ENCODE measurements at regions not wholly inside any gene's neighbourhood (a gene's known extent, or its start where the extent isn't known, plus 50 kb on each side); places are given as distances from the start of the nearest gene placed in this dataset.

DNA sequence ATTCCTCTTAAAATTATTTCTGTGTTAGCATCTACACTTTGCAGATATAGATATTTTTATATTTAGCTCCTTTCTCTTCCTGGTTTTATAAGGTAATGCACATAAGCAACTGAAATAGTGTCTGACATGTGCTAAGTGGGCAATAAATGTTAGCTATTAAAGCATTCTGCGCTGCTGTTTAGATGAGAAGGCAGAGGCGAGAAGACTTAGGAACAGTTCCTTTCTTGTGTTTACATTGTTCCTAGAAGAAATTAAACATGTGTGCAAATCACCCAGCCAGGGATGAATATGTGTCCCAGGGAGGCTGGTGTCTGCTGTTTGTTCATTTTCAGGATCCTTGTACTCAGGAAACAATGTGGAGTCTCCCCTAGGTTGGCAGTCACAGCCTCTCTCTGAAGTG is 292.3 kb downstream of the PMP22 start:
- TF ChIP-seq, protein P1, sequence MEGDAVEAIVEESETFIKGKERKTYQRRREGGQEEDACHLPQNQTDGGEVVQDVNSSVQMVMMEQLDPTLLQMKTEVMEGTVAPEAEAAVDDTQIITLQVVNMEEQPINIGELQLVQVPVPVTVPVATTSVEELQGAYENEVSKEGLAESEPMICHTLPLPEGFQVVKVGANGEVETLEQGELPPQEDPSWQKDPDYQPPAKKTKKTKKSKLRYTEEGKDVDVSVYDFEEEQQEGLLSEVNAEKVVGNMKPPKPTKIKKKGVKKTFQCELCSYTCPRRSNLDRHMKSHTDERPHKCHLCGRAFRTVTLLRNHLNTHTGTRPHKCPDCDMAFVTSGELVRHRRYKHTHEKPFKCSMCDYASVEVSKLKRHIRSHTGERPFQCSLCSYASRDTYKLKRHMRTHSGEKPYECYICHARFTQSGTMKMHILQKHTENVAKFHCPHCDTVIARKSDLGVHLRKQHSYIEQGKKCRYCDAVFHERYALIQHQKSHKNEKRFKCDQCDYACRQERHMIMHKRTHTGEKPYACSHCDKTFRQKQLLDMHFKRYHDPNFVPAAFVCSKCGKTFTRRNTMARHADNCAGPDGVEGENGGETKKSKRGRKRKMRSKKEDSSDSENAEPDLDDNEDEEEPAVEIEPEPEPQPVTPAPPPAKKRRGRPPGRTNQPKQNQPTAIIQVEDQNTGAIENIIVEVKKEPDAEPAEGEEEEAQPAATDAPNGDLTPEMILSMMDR (IDR thresholded peaks at IDR 0.05; ENCODE audit: low read depth, low read length): no peak
- H3K4me3 ChIP-seq (ENCODE audit: low read depth, low read length): no peak overlapping the region

DNA sequence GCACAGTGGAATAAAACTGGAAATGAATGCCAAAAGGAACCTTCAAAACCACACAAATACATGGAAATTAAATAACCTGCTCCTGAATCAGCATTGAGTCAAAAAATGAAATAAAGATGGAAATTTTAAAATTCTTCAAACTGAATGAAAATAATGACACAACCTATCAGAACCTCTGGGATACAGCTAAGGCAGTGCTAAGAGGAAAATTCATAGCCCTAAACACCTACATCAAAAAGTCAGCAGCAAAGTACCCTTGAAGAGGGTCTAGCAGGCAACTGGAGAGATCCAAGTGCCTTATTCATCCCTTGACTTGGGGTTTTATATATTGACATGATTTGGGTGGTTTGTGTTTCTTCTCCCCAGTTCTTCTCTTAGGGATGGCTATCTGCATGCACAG is 294.1 kb downstream of the PMP22 start:
- no peak overlapping the region for H3K4me3 ChIP-seq (ENCODE audit: low read depth, low read length)
- TF ChIP-seq, protein P1 (IDR thresholded peaks at IDR 0.05; ENCODE audit: low read depth, low read length): no peak

DNA sequence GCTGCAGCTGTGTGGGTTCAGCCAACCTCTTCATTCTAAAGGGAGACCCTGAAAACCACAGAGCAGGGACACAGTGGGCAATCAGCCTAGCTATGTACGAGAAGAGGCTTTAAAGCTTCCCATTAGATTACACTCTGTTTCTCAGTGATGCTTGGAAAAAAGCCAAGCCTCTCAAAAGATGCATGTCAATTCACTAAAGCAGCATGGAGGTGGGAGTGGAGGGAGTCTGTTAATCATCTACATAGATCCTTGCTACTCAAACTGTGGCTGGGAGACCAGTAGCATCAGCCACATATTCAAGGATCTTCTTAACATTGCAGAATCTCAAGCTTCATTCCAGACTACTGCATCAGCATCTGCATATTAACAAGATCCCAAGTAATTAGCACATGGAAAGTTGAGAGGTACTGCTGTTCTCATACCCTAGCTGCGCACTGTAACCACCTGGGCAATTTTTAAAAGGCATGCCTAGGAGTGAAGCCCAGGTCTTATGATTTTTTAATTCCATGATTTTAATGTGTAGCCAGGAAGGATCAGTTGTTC is 305.9 kb downstream of the PMP22 start:
- TF ChIP-seq, protein P1 (IDR thresholded peaks at IDR 0.05; ENCODE audit: low read depth, low read length): no peak
- H3K4me3 ChIP-seq (ENCODE audit: low read depth, low read length): no peak overlapping the region

DNA sequence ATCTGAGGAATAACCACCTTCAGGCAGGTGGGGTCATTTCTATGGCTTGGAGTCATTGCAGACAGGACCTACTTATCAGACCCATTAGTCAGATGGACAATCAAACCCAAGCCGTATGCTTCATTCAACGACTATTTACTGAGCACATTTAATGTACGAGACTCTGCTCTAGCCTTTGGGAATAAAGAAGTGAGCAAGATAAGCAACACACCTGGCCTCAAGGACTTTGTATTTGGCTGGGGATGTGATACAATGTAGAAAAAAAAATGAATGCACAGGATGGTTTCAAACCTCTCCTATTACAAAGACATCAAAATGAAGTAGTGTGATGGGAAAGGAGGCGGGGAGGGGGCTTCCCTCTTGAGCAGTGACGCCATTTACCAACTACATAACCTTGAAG is 311.7 kb downstream of the PMP22 start:
- H3K4me3 ChIP-seq (ENCODE audit: low read depth, low read length): no peak overlapping the region
- TF ChIP-seq, protein P1 (IDR thresholded peaks at IDR 0.05; ENCODE audit: low read depth, low read length): no peak

DNA sequence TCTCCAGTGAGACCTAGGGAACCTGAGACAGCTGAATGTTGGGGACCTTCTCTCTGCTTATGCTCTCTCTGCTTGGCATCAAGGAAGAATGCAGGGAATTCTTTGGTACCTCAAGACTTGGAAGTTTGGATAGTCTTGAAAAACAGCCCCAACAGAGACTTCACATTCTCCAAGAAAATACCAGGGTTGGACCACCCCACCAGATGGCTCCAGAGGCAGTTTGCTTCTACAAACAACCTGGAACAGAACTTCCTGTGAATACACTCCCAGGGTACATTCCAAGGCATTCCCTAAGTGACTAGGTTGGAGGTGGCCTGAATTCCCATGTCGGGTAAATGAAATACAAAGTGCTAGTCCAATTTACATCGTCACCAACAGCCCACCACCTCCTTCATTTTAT is 314.4 kb downstream of the PMP22 start:
- TF ChIP-seq, protein P1 (IDR thresholded peaks at IDR 0.05; ENCODE audit: low read depth, low read length): no peak
- no peak overlapping the region for H3K4me3 ChIP-seq (ENCODE audit: low read depth, low read length)

DNA sequence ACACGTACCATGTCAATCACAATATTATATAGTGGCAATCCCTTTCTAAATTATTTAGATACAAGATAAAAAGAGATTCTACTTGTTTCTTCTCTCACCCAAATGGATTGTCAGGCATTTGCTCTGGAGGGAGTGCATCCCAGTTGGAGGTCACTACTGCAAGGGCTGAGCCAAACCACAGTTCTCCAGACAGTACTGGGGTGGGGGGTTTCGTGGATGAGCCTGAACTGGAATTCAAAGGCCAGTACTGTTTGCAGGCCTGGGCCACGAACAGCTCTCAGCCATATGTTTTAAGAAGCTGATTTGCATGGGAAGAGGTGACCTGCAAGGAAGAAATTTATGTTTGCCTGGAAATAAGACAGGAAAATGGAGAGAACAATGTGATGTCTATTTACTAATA is 314.9 kb downstream of the PMP22 start:
- H3K4me3 ChIP-seq (ENCODE audit: low read depth, low read length): no peak overlapping the region
- TF ChIP-seq, protein P1 (IDR thresholded peaks at IDR 0.05; ENCODE audit: low read depth, low read length): no peak

DNA sequence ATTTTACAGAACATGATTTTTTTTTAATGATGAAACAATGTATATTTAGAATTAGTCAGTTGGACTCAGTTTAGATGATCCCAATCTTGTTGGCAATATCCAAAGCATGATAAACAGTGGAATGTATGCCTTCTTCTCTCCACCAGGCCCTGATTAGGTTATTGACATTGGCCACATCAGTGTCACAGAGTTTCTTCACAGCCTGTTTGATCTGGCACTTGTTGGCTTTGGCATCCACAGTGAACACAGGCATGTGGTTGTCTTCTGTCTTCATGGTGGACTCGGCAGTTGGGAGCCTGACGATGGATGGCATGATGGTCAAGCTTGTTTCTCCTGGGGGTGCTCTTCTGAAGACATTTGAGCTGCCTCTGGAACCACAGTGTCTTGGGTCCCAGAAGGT is 317.5 kb downstream of the PMP22 start:
- TF ChIP-seq, protein P1 (IDR thresholded peaks at IDR 0.05; ENCODE audit: low read depth, low read length): no peak
- H3K4me3 ChIP-seq (ENCODE audit: low read depth, low read length): no peak overlapping the region
